ENCODE measurements at regions not wholly inside any gene's neighbourhood (a gene's known extent, or its start where the extent isn't known, plus 50 kb on each side); places are given as distances from the start of the nearest gene placed in this dataset.

DNA sequence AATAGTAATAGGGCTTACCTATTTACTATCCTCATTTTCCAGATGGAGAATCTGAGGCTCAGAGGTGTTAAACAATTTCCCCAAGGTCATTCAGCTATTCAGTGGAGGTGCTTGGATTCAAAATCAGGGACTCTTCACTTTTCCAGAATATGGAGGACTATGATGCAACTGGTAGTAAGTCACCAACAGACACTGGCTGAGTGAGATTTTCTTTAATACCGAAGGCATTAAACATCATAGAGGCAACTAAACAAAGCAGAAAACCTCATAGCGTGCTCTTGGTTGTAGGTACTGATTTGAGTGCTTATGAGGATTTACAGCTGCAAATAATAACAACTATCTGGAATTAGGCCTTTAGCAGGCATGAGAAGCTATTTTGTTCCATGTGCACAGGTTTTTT, 134.4 kb downstream of the DLEU7 start:
- no peaks in the 10 kb centered on the region for H3K27me3 Mint-ChIP-seq
- ATAC-seq (ENCODE audit: low read depth), result no peak
- Histone ChIP-seq H3K79me2 (ENCODE audit: control insufficient read depth, insufficient read depth, low read length) (no peaks in the 10 kb centered on the region), H4K20me1 (ENCODE audit: control insufficient read depth, insufficient read depth, low read length, poor library complexity, severe bottlenecking) (no peaks in the 10 kb centered on the region), H3K4me3 (ENCODE audit: control extremely low read depth in 1 of 5, extremely low read depth in 1 of 5, insufficient read depth in 1 of 5, low read depth in 2 of 5, low read length in 4 of 5) (no peak overlapping the region), H3K27me3 (replicated peaks in 1 of 4; ENCODE audit: control extremely low read depth in 1 of 4, control insufficient read depth in 3 of 4, insufficient read depth in 4 of 4, low read length in 3 of 4) (no peaks in the 10 kb centered on the region), H3K9me3 (ENCODE audit: control extremely low read depth in 1 of 3, control insufficient read depth in 2 of 3, insufficient read depth in 1 of 3, low read length in 2 of 3) (no peaks in the 10 kb centered on the region), H3K27ac (ENCODE audit: low read length in 2 of 2) (no peak overlapping the region), H3K4me2 (replicated peaks; ENCODE audit: low read depth, low read length, poor library complexity, severe bottlenecking) (no peak overlapping the region), H2AFZ (ENCODE audit: insufficient read depth, low read depth, low read length, poor library complexity, severe bottlenecking) (no peak overlapping the region), H3K4me1 (ENCODE audit: control insufficient read depth in 2 of 2, insufficient read depth in 2 of 2, low read length in 2 of 2) (peaks cover 20 to 34% of the 10 kb centered on the region in 2 donors), H3K36me3 (replicated peaks in 1 of 2; ENCODE audit: control extremely low read depth in 1 of 2, control insufficient read depth in 1 of 2, extremely low read depth in 1 of 2, insufficient read depth in 2 of 2, low read length in 1 of 2) (no peaks in the 10 kb centered on the region), H3K9ac (ENCODE audit: low read length) (no peak overlapping the region)
- peaks cover 37% of the 10 kb centered on the region for H3K4me1 Mint-ChIP-seq
- H3K4me3 Mint-ChIP-seq, result no peak overlapping the region
- no peak for TF ChIP-seq CTCF (IDR thresholded peaks at IDR 0.05)
- TF ChIP-seq EZH2 (IDR thresholded peaks at IDR 0.05; ENCODE audit: borderline replicate concordance, insufficient read depth, low read depth, low read length, poor library complexity, severe bottlenecking), result no peak
- H3K9me3 Mint-ChIP-seq (ENCODE audit: insufficient read depth), result no peaks in the 10 kb centered on the region
- CTCF ChIA-PET, result no interaction called here
- intact Hi-C loops (cut with micrococcal nuclease), result no loop called here
- WGBS (ENCODE audit: insufficient coverage), result no CpG with 5 or more reads among the region's 2 CpGs
- DNase-seq, result no peak
- no peak overlapping the region for H3K27ac Mint-ChIP-seq
- POLR2A ChIA-PET, result no interaction called here

- Histone ChIP-seq H3K4me2 (replicated peaks; ENCODE audit: low read depth, low read length, poor library complexity, severe bottlenecking) (no peak overlapping the region), H3K36me3 (replicated peaks in 1 of 2; ENCODE audit: control extremely low read depth in 1 of 2, control insufficient read depth in 1 of 2, extremely low read depth in 1 of 2, insufficient read depth in 2 of 2, low read length in 1 of 2) (no peaks in the 10 kb centered on the region), H2AFZ (ENCODE audit: insufficient read depth, low read depth, low read length, poor library complexity, severe bottlenecking) (no peak overlapping the region), H3K4me1 (ENCODE audit: control insufficient read depth in 2 of 2, insufficient read depth in 2 of 2, low read length in 2 of 2) (peaks cover 34 to 52% of the 10 kb centered on the region in 2 donors), H3K4me3 (ENCODE audit: control extremely low read depth in 1 of 5, extremely low read depth in 1 of 5, insufficient read depth in 1 of 5, low read depth in 2 of 5, low read length in 4 of 5) (no peak overlapping the region), H4K20me1 (ENCODE audit: control insufficient read depth, insufficient read depth, low read length, poor library complexity, severe bottlenecking) (no peaks in the 10 kb centered on the region), H3K79me2 (ENCODE audit: control insufficient read depth, insufficient read depth, low read length) (no peaks in the 10 kb centered on the region), H3K9me3 (ENCODE audit: control extremely low read depth in 1 of 3, control insufficient read depth in 2 of 3, insufficient read depth in 1 of 3, low read length in 2 of 3) (no peaks in the 10 kb centered on the region), H3K9ac (ENCODE audit: low read length) (no peak overlapping the region), H3K27me3 (replicated peaks in 1 of 4; ENCODE audit: control extremely low read depth in 1 of 4, control insufficient read depth in 3 of 4, insufficient read depth in 4 of 4, low read length in 3 of 4) (no peaks in the 10 kb centered on the region), H3K27ac (ENCODE audit: low read length in 2 of 2) (no peak overlapping the region)
- no peak overlapping the region for H3K4me3 Mint-ChIP-seq
- no peak for TF ChIP-seq CTCF (IDR thresholded peaks at IDR 0.05)
- TF ChIP-seq EZH2 (IDR thresholded peaks at IDR 0.05; ENCODE audit: borderline replicate concordance, insufficient read depth, low read depth, low read length, poor library complexity, severe bottlenecking), result no peak
- ChIA-PET CTCF (interaction anchor here (0.8 kb wide), 1 partner anchor 9 kb away, joined by 3 read pairs; no protein-coding TSS in a partner anchor), POLR2A (no interaction called here)
- 100% methylated on average over 2 of the region's 6 CpGs for WGBS (ENCODE audit: insufficient coverage)
- no peak overlapping the region for H3K27ac Mint-ChIP-seq
- intact Hi-C loops (cut with micrococcal nuclease), result loop anchor here (10.0 kb wide), 1 partner anchor 54 kb away; no protein-coding TSS in a partner anchor
- DNase-seq (no peak), ATAC-seq (ENCODE audit: low read depth) (no peak)
- H3K4me1 Mint-ChIP-seq, result peaks cover 52% of the 10 kb centered on the region
- H3K9me3 Mint-ChIP-seq (ENCODE audit: insufficient read depth), result no peaks in the 10 kb centered on the region
- H3K27me3 Mint-ChIP-seq, result no peaks in the 10 kb centered on the region
Measured at GRCh38 chr13:50711131-50711815, 132.2 kb downstream of the DLEU7 start.
